ENCODE measurements at regions not wholly inside any gene's neighbourhood (a gene's known extent, or its start where the extent isn't known, plus 50 kb on each side); places are given as distances from the start of the nearest gene placed in this dataset.

DNA sequence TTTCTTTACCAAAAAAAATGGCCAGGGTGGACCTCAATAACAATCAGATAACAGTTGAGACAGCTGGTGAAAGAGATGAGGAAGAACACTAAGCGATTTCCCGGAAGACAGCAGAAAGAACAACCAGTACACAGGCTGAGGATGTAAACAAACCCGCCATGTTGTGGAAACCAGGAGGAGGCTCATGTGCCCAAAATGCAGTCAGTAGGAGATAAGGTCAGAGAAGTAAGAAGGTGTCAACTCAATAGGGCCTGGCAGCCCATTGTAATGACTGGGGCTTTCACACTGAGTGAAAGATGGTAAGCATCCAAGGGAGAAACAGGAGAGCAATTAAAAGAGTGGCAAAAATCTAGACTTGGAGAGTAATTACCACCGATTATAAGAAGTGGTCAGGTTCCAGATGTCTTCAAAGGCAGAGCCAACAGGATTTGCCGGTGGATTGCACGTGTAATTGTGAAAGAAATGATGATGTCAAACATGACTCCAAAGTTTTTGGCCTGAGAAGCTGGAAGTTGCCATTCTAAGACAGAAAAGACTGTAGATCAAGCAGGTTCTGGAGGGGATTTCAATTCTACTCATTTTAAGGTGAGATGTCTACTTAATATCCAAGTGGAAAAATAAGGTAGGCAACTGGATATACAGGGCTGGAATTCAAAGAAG is 77.7 kb upstream of the CYP1B1 start:
- Histone ChIP-seq H2BK120ac (ENCODE audit: low read depth, low read length) (no peak overlapping the region), H2AFZ (replicated peaks; ENCODE audit: low read length, poor library complexity) (no peak overlapping the region), H3K27me3 (ENCODE audit: control insufficient read depth, insufficient read depth, low read length) (peaks cover 15% of the 10 kb centered on the region), H3K18ac (ENCODE audit: low read depth, low read length) (no peak overlapping the region), H3K9ac (ENCODE audit: low read depth, low read length) (no peak overlapping the region), H4K20me1 (ENCODE audit: insufficient read depth, low read length) (no peaks in the 10 kb centered on the region), H3K27ac (ENCODE audit: insufficient read depth, low read length) (no peak overlapping the region), H2BK20ac (ENCODE audit: low read depth, low read length) (no peak overlapping the region), H2AK9ac (replicated peaks; ENCODE audit: low read depth, low read length, poor library complexity) (no peak overlapping the region), H4K8ac (ENCODE audit: low read depth in 2 of 2, low read length in 2 of 2) (no peak overlapping the region), H3K4me3 (ENCODE audit: insufficient read depth, low read depth, low read length) (no peak overlapping the region), H3K9me1 (ENCODE audit: insufficient read depth, low read length) (0 out of 2 replicates have a peak, but pooled peaks cover under 1% of the 10 kb centered on the region), H3K79me1 (ENCODE audit: low read depth in 1 of 2, low read length in 2 of 2) (no peaks in the 10 kb centered on the region), H3K14ac (replicated peaks; ENCODE audit: low read depth, low read length) (no peak overlapping the region), H3K23ac (ENCODE audit: low read depth, low read length) (no peak overlapping the region), H4K91ac (ENCODE audit: insufficient read depth, low read depth, low read length) (no peak overlapping the region), H3K36me3 (ENCODE audit: control insufficient read depth, insufficient read depth, low read length) (no peaks in the 10 kb centered on the region), H2BK5ac (ENCODE audit: low read depth, low read length, poor library complexity, severe bottlenecking) (no peak overlapping the region), H2AK5ac (ENCODE audit: low read depth, low read length) (no peak overlapping the region), H3K4me1 (ENCODE audit: control insufficient read depth, insufficient read depth, low read length) (peaks cover 4% of the 10 kb centered on the region; the same call in 1 of the 2 replicates), H3K4me2 (ENCODE audit: low read depth, low read length) (no peak overlapping the region), H3K4ac (ENCODE audit: low read depth, low read length) (no peak overlapping the region), H4K5ac (ENCODE audit: low read depth, low read length) (no peak overlapping the region), H3K9me3 (ENCODE audit: control insufficient read depth, insufficient read depth, low read length) (no peaks in the 10 kb centered on the region), H3K56ac (ENCODE audit: extremely low read depth, insufficient read depth, low read length) (no peak overlapping the region), H2BK15ac (ENCODE audit: low read depth, low read length) (no peak overlapping the region)
- TF ChIP-seq, protein P1, sequence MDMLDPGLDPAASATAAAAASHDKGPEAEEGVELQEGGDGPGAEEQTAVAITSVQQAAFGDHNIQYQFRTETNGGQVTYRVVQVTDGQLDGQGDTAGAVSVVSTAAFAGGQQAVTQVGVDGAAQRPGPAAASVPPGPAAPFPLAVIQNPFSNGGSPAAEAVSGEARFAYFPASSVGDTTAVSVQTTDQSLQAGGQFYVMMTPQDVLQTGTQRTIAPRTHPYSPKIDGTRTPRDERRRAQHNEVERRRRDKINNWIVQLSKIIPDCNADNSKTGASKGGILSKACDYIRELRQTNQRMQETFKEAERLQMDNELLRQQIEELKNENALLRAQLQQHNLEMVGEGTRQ (IDR thresholded peaks at IDR 0.05; ENCODE audit: low read depth, low read length) = no peak
- TF ChIP-seq MAZ (IDR thresholded peaks at IDR 0.05; ENCODE audit: borderline replicate concordance, low read depth, low read length) (no peak), MXI1 (IDR thresholded peaks at IDR 0.05; ENCODE audit: borderline replicate concordance, low read depth, low read length) (no peak)
- in situ Hi-C loops (cut with MboI; ENCODE audit: low sequenced_read_pairs) (no loop called here), intact Hi-C loops (cut with micrococcal nuclease) (no loop called here), dilution Hi-C loops (cut with HindIII; ENCODE audit: low sequenced_read_pairs, unreplicated experiment) (no loop called here)
- no TSS peak for BruUV-seq (replicated peaks)
- DNase-seq (no peak), ATAC-seq (ENCODE audit: low read depth) (no peak)
- ChIA-PET CTCF (no interaction called here), POLR2A (ENCODE audit: unreplicated experiment) (no interaction called here)
- WGBS, 2 experiments (ENCODE audit: extremely low coverage in 2 of 2, insufficient read length in 1 of 2) = 86% methylated on average over 4 of the region's 6 CpGs; no CpG with 5 or more reads in 1 of the 2 experiments
